Fibroblast of gingiva (primary cell): ENCODE measurements at regions not wholly inside any gene's neighbourhood (a gene's known extent, or its start where the extent isn't known, plus 50 kb on each side); places are given as distances from the start of the nearest gene placed in this dataset.

ENCODE experiments used
- DNase-seq: peaks from one replicate; pipeline ENCODE4 v3.0.0-alpha.2; 2011; ENCODE audit warnings: low read depth

DNA sequence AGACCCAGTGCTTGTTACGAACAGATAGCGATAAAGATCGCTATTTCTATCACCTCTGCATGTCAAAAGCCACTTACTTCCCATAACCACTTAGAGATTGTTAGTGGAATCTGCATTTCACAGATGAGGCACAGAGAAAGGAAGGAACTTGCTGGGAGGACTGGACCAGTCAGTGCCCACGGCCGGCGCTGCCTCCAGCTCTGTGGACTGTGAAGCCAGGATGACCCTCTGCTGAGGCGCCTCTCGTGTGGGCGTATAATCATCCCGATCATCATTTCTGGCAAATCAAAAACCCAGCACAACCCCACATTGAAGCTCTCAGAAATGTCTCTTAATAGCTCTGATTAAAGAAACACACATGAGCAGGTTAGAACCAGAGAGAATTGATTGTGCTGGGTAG is 61.5 kb upstream of the ADRA2C start:
- DNase-seq = no peak

DNA sequence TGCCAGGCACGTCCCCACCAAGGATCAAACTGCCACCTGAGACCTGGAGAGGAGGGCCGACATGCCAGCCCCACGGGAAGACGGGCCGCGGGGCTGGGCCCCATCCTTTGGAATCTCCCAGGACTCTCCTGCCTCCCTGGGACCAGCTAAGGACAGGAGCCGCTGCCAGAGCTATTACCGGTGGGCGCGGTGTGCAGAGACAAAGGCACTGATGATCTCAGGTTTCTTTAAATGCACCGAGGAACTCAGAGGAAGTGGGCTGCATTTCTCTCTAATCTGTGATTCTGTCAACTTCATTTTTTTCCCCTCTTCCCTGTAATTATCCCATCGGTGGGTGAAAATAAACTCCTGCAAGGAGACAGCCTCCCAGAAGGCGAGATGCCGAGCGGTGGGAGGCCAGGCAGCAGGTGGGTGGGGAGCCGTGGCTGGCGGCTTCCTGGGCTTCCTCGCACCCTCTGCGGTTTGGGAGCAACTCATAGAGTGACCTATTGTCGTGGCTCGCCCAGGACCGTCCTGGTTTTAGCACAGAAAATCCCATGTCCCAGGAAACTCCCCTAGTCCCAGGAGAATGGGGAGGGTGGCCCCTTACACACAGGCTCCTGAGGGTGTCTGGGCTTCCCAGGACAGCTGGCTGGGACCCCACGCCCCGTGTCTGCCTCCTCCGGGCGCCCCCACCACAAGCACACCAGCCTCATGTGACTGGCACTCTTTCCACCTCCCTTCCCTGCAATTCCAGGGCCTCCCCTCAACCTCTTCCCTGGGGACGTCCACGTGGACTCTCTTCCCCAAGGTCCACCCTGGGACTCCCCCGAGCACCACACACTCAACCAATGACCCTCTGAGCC is 62.3 kb upstream of the ADRA2C start:
- no peak for DNase-seq

DNA sequence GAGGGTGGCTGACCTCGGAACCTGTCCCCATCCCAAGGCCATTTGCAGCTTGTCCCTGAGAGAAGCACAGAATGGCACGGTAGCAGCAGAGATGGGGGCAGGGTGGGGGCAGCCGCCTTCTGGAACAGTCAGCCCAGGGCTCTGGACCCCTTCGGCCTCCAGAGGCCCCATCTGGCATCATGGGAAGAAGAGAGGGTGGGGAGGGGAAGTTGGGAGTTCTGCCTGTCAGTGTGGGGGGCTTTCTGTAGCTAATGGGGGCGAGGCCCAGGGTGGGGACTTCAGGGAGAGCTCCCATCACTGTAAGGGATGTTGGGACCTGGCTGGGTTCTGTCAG is 62.9 kb upstream of the ADRA2C start:
- no peak for DNase-seq

GRCh38 chr4:3702561-3703221 is 63.5 kb upstream of the ADRA2C start:
- no peak for DNase-seq

GRCh38 chr4:3701736-3702560 is 64.2 kb upstream of the ADRA2C start:
- no peak for DNase-seq

- no peak for DNase-seq
These were observed 64.9 kb upstream of the ADRA2C start for GRCh38 chr4:3701271-3701734.

DNA sequence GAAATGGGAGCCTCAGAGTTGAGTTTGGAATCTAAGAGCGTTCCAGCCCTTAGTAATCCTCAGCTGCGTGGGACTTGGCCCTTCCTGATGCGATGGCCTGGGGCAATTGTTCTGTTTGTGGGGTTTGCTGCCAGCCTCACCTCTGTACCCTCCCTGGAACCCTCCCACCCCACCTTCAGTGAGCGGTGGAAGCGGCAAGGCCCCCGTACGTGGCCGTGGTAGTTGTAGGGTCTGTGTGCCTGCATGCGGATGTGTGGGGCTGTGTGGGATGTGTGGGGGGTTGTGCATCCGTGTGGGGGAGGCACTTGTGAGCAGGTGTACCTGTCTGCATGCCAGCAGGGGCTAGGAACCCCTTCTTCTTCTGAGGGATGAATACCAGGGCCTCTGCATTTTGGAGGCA is 65.4 kb upstream of the ADRA2C start:
- DNase-seq = no peak

DNA sequence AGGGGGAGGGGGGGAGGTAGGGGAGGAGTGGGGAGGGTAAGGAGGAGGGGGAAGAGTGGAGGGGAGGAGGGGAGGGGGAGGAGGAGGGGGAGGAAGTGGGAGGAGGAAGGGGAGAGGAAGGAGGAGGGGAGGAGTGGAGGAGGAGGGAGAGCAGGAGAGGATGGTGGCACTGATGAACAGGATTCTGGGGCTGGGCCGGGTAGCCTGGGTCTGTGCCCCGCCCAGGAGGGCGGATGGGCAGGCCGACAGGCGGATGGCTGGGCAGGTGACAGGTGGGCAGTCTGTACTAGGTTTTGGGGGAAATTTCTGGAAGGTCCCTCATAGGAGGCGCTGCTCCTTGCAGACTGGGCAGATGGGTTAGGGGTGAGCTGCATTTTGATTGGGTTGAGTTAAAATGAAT is 66.0 kb upstream of the ADRA2C start:
- DNase-seq = no peak

DNA sequence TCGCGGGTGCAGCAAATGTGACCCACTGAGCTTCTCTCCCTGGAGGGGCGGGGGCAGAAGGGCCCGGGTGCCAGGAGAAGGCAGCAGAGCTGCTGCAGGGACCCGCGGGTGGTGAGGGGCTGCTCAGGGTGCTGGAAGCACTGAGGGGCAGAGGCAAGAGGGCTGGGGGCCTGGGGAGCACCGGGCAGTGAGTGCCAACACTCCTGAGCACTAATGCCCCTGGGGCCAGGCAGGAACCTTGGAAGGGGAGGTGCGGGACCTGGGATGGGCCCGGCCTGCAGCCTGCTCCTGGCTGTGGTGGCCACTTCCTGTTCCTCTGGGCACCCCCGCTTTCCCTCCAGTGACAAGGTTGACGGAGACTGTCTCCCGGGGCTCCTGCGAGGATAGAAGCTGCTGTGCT is 66.5 kb upstream of the ADRA2C start:
- no peak for DNase-seq

- DNase-seq = no peak
These were observed 66.9 kb upstream of the ADRA2C start for GRCh38 chr4:3699261-3699660.

- DNase-seq = no peak
These were observed 69.2 kb upstream of the ADRA2C start for GRCh38 chr4:3697033-3697432.

DNA sequence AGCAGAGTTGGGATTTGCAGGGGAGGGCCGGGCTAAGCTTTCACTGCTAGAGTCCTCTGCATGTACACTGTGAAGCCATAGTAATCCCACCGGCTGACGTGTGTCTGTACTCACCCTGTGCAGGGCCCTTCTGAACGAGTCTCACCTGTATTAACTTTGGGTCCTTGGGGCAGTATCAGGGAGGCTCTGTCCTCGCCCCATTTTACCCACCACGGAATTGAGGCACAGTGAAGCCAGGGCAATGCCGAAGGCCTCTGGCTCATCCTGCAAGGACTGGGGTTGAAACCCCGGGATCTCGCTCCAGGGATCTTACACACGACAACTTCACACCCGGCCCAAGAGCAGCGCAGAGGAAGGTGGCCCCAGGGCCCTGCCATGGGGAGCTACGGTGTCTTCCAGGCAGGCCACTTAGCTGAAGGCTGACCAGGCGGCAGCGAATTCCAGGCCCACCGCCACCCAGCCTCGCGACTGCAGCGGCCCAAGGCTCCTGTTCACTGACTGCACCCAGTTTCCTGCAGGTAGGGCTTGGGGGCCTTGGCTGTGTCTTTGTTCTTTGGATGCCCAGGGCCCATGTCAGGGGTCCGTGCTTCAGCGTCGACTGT is 75.5 kb upstream of the ADRA2C start:
- DNase-seq = no peak

GRCh38 chr4:3689576-3690550 is 76.3 kb upstream of the ADRA2C start:
- DNase-seq = no peak

DNA sequence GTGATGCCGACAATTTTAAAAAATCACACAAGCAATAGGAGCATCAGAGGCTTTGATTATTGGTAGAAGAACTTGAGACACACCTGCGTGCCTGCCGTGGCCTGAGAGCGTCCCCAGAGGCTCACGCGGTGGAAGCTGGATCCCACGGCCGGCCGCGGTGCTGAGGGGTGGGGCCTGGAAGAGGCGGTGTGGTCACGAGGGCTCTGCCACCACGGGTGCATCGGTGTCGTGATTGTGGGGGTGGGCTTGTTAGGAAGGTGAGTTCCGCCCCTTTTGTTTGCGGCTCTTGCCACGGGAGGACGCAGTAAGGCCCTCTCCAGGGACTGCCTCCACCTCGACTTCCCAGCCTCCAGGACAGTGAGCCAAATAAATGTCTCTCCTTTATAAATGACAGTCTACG is 77.2 kb upstream of the ADRA2C start:
- DNase-seq = no peak

DNA sequence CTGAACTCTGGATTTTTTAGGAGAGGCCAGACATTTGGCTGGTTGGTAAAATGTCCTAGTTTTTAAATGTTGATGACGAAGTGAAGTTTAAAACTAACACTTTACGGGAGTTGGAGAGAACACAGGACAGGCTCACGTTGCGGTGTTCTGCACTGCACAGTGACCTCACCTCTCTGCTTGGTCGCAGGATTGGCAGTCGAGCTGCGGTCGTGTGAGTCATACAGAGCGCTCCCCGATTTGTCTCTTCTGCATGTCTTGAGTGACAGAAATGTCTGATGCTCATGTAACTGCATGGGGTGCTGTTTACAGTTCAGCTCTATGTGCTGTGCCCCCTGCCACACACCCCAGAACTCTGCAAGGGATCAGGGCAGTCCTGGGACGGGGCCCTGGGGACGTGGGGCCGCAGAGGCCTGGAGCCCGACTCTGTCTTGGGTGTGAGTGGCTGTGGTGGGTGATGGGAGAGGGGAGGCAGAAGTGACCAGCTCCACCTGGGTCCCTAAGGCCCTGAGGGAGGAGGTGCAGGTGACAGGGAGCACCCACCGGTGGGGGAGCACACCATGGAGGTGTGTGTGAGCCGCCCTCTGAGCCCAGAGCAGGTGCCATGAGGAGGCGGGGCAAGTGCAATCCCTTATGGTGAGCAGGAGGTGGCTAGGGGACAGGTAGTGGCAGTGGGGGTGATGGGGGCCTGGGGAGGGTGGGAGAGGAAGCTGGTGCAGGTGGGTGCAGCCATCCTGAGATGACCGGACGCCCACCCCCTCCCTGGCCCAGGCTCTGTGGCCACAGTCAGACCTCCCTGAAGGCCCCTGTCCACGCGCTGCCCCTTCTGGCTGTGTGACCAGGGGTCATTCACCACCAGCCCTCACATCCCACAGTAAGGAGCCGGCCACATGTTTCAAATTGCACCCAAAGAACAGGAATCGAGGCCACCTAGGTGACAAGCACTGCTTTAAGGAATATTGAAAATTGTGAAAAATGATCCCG is 77.9 kb upstream of the ADRA2C start:
- no peak for DNase-seq

DNA sequence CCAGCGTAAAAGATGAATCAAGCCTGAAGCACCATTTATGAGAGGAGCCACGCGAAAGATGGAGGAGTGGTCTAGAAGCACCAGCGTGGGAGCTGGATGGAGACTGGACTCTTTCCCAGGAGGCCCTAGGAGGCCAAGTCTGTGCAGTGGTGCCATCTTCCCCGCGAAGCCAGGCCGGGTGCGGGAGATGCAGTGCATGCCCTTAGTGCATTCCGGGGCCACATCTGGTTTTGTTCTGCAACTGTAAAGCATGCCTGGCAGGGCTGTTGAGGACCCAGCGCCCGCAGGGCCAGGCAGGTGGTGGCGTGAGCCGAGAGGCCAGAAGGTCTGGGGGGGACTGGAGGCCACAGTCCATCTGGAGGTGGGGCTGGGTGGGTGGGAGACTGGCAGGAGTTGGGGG is 78.6 kb upstream of the ADRA2C start:
- no peak for DNase-seq

DNA sequence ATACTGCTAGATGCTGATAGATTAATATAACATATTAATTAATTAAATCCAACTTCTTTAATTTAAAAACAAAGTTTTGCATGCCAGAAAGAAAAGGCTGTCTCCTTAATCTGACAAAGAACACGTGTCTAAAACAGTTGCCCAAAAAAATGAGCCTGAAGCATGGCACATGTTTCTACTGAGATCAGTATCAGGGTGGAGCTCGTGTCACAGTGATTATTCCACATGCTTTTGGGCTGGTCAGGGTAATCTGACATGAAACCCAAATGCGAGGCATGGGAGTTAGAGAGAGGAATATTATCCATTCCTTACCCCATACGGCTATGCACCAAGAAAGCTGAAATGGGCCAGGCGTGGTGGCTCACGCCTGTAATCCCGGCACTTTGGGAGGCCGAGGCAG is 79.4 kb upstream of the ADRA2C start:
- DNase-seq = no peak

DNA sequence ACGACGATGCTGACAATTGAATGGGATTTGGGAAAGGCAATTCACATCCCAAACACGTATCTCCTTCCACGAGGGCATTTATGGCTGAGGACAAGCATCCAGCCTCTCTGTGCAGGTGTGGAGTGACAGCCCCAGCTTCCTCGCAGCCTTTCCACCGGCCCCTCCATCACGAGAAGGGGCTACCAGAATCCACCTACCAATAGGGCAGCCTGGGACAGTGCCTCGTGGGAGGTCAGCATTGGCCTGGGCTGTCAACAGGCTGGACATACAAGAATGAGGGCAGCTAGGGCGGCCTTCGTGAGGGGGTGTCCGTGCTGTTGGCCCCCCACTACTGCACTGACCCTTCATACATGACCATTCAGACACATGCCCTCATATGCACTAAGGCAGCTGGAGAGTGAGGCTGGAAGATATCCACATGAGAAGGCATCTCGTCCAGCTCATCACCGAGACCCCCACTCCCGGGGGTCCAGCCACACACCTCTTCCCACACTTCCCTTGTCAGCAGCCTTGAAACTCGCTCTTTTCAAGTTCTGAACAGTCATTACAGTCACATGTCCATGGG is 81.0 kb upstream of the ADRA2C start:
- DNase-seq = no peak

GRCh38 chr4:3684546-3684945 is 81.6 kb upstream of the ADRA2C start:
- DNase-seq = no peak
